Ureter (tissue), 1 donor: ENCODE measurements at regions not wholly inside any gene's neighbourhood (a gene's known extent, or its start where the extent isn't known, plus 50 kb on each side); places are given as distances from the start of the nearest gene placed in this dataset.
"Not testable (repeated sequence)": the region's sequence is repeated elsewhere in the genome, so short reads cannot be mapped to it uniquely, and the experiment has no call there.

ENCODE experiments used
- DNase-seq: peaks from one replicate; pipeline ENCODE4 v3.0.0-alpha.2; 2020; ENCODE audit warnings: low spot score
- donor health status: DM: yes; HTN: yes; CAD: no.

DNA sequence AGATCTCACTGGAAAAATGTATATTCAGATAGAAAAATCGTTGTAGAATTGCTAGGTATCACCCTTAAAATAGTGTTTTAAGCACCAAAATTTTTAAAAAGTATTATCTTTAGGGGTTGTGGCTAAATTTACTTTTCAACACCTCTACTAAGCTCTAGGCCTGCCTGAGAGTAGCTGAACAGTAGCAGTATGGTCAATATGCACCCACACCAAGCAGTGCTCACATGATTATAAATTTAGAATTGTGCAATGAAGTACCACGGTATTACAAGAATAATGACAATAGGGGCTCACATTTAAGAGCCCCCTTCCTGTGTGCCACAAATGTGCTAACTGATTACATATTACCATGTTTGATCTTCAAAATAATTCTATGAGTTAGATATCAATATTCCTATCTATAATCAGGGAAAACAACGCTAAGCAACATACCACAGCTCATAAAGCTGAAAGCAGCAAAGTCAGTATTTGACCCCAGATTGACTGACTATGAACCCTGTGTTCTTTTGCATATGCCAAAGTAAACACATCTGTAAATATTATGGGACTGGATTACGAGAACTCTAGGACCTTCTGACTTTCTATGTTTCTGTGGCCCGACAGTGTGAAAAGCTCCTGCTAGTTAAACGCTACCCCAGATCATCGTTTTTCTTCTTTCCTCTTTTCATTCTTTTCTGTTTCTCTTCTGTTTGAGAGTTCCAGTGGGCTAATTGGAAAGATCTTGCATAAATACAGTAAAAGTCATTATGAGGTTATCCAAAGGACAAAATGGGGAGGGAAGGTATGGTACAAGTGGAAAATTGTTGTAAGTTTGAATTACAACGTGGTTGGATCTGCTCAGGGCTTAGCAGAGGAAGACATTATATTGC is 201.1 kb upstream of the C1orf87 start:
- DNase-seq, result no peak

DNA sequence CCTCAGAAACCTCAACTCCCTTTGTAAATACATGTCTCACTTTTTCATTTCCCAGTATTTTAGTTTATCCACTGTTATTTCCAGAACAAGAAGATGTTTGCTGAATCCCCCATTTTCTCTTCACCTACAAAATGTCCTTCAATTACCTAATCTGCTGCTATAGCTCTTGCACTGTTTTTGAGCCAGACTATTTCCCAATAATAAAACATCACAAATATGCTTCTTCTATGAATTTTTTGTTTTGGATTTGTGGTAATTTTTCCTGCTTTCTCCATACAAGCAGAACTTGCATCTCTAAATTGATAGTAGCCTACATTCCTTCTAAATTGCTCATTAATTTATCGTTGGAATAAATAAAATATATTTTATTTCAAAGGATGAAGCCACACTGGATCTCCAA is 199.6 kb upstream of the C1orf87 start:
- DNase-seq, result no peak

DNA sequence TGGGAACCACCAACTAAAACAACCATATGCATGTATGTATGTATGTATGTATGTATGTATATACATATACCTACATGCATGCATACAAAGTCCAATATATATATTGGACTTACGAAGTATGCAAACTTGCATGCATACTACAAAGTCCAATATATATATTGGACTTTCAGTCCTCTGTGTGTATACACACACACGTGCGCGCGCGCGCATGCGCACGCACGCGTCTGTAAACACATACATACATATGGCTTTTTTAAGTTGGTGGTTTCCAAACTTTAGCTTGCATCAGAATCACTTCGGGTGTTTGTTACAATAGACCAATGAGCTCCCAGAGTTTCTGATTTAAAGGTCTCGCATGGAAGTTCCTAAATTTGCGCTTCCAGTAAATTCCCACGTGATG is 197.5 kb upstream of the C1orf87 start:
- no peak for DNase-seq

DNA sequence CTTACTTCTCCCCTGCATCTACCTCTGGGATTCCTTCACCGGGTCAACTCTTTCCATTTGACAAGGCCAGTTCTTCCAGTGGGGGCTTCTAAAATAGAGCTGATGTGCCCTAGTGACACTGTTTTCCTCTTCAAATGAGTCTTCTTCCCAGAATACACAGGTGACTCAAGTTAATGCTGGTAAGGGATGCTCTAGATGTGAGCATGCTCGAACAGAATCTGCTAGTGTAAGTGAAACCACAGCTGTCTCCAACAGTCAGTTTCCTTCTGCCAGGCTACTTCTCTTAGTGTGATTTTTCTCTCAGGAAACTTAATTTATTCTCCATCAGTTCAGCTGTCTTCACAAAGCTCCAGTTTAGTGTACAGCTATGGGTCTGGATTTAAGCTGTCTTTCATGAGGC is 194.9 kb upstream of the C1orf87 start:
- no peak for DNase-seq

DNA sequence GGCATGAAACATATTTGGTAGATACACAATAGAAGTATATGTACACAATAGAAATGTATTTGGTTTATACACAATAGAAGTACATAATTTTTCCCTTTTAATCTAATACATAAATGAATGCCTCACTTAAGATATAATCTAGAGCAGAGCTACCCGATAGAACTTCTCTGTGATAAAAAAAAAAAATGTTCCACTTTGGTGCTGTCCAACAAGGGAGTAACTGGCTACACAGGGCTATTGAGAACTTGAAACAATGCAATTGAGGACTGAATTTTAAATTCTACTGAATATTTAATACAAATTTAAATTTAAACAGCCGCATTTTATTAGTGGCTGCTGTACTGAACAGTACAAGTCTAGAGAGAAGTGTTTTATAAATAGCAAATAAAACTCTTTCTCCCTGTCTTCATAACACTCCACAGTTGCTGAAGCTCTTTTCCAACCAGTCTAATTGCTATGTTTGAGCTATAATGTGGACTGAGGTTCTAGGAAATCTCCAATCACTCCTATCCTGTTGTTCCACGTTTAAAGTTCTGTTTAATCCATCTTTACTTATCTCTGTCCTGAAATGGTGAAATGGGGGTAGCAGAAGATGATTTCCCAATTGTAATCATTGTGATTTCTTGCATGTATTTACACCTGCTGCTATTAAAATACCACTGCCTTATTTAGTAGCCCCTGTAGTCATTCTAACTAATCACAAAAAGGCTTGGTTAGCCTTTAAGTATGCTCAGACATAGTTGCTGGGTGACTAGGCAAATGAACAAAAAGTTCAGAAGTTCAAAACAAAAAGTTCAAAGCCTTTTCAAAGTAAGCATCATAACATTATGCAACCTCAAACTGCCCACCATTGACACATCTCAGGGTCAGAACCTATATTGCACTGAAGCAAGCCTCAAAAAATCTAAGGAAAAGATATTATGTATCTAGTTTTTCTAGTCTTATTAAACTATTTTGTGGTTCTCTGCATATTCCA is 192.3 kb upstream of the C1orf87 start:
- no peak for DNase-seq

DNA sequence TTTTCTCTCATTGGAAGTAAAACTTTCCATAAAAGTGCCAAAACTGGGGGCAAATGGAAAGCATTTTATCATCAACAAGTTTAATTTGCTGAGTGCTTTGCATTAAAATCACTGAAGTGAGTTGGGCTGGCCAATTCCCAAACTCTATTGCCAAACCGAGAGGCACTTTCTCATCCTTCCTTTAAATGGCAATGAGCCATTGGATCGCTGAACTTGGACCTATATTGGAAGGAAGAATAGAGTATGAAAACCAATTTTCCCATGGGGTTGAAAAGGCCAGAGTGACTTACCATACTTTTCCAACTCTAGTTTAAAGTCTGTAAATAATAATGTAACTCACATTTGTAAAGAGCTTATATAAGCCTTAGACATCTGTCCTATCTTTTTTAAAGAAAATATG is 189.1 kb upstream of the C1orf87 start:
- no peak for DNase-seq

DNA sequence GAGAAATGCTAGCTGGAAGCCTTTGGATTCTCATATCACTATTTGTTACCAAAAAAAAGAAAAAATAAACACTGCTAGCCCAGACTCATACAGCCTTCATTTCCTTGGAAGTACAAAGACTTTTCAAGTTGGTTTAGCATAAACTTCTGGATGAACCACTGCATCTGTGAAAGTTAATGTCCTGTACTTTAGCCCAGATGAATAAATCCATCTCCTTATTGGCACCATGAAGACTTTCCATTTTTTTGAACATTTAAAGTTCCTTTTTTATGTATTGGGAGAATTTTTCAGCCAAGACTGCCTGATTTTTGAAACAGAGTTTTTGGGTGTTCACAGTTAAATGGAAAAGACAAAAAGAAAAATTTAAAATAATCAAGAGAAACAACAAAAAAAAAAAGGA is 184.0 kb upstream of the C1orf87 start:
- DNase-seq, result no peak

DNA sequence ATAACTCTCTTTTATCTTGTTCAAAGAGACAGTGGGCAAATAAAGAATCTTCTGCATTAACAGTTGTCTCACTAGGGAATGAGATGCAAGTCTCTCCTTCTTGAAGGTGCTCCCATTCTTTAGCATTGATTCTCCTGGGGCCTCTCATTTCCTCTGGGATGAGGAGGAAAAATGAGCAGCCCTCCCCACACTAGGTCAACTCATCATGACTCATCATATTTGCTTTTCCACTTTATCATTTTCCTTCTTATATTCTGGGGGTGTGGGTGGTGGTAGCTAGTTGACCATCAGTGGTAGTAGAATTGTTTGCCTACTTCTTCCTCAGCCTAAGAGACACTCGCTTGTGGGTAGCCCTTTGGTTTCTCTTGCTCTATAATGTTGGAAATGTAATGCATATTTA is 182.0 kb upstream of the C1orf87 start:
- no peak for DNase-seq

DNA sequence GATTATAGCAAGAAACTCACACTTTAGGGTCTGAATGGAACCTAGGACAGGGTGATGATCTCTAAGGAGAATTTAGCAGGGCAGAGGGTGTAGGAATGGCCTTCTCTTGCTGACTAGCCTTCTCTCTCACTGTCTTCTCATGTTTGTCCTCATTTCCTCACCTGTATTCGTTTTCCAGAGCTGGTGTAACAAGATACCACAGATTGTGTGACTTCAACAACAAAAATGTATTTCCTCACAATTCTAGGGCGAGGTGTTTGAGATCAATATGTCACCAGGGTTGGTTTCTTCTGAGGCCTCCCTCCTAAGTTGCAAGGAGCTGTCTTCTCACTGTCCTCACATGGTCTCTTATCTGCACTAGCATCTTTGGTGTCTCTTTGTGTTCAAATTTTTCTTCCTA is 177.9 kb upstream of the C1orf87 start:
- no peak for DNase-seq

DNA sequence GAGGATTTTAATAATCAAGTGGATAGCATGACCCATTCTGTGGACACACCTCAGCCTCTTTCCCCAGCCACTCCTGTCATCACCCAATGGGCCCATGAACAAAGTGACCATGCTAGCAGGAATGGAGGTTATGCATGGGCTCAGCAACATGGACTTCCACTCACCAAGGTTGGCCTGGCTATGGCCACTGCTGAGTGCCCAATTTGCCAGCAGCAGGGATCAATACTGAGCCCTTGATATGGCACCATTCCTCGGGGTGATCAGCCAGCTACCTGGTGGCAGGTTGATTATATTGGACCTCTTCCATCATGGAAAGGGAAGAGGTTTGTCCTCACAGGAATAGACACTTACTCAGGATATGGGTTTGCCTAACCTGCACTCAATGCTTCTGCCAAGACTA is 173.9 kb upstream of the C1orf87 start:
- not testable (repeated sequence) for DNase-seq

DNA sequence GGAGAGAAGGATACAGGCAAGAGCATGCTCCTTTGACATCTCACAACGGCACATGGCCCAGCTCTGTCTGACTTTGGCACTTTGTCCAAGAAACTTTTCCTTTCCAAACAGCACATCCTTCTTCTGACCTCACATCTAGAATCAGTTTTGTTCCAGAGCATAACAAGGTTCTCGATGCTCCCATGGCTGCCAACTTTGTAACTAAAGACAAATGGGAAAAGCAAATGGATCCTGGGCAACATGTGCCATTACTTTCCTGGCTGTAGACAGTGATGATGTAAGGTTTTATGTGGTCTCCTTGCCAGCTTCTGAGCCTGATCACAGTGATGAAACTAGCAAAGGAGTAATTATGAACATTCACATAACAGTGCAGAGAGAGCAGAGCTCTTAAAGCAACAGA is 171.8 kb upstream of the C1orf87 start:
- DNase-seq, result no peak

DNA sequence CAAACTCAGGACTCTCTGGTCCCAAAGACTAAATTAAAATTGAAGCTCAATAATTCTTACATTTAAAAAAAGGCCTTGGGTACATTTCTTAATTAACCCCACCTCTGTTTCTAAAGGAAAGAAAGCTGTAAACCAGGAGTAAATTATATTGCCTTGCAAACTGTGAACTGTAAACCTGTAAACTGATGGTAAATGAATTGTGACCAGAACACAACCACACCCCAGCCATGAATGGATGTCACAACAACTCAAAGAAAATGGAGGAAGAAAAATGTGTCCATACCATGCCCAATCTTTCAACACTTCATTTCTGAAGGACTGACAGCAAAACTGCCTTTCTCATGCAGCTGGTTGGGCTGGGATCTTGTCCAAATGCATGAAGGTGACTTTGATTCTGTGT is 171.3 kb upstream of the C1orf87 start:
- DNase-seq, result no peak

DNA sequence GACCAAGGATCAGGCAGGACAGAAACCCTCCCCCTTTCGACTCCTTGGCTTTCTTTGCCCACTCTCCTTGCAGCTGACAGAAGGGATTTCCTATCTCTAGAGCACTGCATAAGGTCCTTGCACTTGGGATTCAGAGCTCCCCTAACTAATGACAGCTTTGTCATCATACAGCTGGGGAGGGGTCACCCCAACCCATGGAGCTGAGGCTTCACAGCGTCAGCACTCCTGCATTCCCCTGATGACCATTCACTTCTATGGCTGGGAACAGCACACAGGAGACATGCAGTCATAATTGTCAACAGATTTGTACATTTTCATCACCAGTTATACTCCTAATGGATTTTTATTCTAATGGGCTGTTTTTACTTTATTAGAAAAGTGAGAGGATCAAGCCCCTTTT is 161.7 kb upstream of the C1orf87 start:
- DNase-seq, result no peak

DNA sequence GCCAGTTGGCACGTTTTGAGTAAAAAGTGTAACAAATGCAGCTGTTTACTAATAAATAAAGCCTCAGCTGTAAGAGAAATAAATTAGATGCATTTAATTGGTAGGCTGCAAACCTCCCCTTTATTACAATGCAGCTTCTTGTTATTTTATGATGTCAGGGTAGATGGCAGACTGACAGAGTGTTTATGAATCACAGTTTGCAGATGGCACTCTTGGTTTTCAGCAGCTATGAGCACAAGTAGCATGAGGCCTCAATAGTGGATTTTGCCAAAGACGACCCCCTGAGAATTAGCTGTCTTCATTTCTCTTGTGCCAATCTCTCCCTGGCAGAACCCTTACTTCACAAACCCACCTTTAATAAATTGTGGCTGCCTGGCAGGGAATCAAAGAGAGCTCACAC is 161.2 kb upstream of the C1orf87 start:
- DNase-seq, result no peak

DNA sequence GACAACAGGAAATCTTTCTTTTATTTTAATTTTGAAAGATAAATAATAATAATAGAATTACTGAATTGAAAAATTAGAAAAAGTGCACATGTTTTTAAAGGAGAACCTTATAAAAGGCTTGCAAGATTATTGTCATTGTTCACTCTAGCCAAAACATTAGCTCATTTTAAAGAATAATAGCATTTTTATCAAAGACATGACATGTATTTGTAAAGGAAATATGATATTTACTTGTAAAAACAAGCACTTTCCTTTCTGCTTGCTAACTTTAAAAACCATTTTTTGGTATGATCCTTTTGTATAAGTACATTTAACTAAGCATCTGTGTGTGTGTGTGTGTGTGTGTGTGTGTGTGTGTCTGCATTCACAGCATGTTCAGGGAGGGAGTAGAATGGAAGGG is 156.3 kb upstream of the C1orf87 start:
- DNase-seq, result no peak

DNA sequence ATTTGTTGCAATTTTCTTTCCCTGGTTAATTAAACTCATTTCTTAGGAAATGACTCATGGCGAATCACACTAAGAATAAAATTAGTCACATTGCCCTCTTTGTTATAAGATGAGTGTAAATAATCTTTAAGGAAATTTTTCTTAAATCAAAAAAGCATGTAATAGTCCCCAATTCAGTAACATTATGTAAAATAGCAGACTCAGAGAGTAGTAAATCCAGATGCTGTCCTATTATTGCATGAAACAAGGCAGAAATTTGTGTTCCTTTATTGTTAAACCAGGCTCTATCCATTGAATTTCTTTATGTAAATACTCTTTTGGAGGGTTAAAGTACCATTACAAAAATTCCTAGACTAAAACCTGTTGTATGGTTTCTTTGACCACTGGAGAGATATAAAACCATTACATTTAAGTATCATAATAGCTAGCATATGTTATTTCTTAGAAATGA is 154.5 kb upstream of the C1orf87 start:
- no peak for DNase-seq

DNA sequence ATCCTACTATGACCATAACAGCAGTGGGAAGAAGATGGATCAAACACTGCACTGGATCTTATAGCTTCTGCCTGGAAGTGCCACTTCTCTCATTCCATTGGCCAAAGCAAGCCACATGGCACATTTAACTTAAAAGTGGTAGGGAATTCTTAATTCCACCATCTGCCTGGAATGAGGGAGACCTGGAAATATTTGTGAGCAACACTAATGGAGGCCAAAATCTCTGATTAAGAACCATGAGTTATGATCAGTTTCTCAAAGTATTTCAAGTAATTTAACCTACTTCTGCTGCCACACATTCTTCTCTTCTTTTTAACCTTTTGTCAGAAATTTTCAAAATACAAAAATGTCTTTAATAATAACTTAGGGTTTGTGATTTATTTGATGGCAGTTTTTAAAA is 154.0 kb upstream of the C1orf87 start:
- DNase-seq, result no peak

DNA sequence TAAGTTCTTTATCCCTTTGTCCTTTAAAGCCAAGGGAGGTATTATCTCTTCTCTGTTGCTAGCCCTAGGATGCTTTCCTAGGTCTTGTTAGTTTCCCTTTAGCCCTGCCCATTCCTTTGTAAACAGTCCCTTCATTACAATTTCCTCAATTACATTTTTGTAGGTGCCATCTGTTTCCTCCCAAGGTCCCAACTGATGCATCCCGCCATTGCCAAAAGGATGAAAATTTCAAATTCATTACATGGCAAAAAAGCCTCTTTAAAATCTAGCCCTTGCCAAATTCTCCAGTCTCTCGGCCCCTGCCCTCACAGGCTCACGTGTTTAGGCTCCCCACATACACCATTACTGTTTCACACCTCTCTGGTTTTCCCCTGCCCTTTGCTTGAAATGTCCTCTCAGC is 151.9 kb upstream of the C1orf87 start:
- DNase-seq, result no peak

DNA sequence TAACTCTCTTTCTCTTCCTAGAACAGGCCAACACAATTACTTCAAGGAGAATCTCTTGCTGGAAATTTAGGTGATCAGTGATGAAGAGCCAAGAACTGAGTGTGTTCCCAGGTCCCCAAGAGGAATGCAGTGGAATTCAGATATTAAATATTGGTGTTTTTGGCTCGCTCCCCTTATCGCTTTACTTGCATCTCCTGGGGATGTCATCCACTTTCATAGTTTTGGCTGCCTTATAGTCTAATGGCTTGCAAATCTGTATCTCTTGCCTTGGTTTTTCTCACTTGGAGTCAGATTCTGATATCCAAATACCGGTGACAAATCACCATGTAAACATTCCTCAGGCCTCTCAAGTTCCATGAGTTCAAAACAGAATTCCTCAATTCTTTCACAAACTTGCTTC is 151.0 kb upstream of the C1orf87 start:
- no peak for DNase-seq

DNA sequence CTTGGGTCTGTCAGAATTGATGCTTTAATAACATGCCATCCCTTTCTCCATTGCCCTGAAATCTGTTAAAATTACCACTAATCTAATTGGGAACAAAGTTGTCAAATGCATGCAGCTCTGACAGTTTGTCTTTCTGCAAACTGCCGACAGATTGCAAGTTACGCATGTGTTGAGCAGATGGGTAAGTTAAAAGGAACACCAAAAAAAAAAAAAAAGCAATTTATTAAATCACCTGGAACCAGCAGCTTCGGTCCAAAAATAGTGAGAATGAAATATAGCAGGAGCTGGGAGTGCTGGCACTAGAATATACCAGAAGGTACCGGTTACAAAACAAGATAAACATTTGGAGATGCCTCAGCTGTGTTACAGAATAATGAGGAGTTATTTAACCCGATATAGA is 149.6 kb upstream of the C1orf87 start:
- DNase-seq, result no peak

DNA sequence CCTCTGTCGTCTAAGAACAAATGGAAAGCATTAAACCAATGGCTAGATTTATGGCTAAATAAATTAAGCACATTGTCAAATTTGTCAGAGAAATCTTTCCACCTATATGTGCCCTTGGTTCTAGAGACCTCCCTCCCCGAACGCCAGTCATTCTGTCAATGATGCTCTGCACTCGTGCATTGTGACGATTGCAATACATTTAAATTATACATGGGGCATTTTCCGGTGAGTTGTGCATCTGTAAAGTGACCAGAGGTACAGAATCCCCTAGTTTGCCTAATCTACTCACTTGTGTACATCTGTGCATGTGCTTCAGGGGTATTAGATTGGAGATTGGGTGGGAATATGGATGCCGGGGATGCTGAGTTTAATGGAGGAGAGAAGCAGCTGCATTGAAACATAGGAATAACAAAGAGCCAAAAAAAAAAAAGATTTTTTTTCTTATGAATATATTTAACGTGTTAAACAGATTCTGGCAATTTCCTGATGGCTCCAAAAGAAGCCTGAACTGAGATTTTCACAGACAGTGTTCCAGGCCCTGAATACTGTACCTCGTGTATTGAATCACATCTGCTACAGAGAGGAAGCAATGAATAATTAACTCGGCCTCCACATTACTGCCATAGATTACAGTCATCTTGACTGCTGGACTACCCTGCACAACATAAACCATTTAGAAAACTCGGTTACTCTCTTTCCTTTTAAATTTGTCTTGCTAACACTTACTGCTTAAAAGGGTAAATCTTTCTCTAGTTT is 149.0 kb upstream of the C1orf87 start:
- DNase-seq, result no peak

DNA sequence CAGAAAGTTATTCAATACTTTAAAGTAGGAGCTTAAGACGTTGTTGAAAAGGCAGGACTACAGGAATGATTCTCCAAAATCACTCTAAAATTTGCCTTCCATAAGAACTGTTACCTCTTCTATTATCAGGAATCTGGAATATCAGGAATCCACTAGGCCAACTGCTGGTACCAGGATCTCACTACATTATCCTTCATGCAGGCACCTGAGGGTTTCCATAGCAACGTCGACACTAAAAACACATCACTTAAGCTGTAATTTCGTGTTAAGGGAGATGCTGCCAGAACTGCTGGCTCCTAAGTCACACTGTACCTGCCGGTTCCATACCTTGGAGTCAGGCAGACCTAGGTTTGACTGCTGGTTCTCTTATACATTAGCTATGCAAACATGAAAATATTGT is 139.7 kb upstream of the C1orf87 start:
- no peak for DNase-seq
